K562 (cell line): ENCODE measurements at regions not wholly inside any gene's neighbourhood (a gene's known extent, or its start where the extent isn't known, plus 50 kb on each side); places are given as distances from the start of the nearest gene placed in this dataset.

Experiments used
- BHLHE40 ChIP-seq: IDR thresholded peaks from 2 replicates; pipeline ENCODE4 v1.6.1; 2011; ENCODE audit warnings: low read length, improper control_type of control experiment
- BRD4 ChIP-seq: fragments of 200-600 bp; sonication (generic); IDR thresholded peaks from 2 replicates; pipeline ENCODE4 v1.6.1; 2017; ENCODE audit warnings: inconsistent platforms
- CUX1 ChIP-seq: fragments of 200-800 bp; sonication (Bioruptor generic); IDR thresholded peaks from 2 replicates; pipeline ENCODE4 v1.6.1; 2016; ENCODE audit warnings: missing genetic modification characterization, missing compliant biosample characterization
- ERF ChIP-seq: fragments of 450-650 bp; formaldehyde crosslinking; IDR thresholded peaks from 2 replicates; pipeline ENCODE4 v1.4.0; 2020; ENCODE audit warnings: mild to moderate bottlenecking, mixed read lengths
- ETS2 ChIP-seq: IDR thresholded peaks from 2 replicates; pipeline ENCODE4 v1.6.1; 2016; ENCODE audit warnings: borderline replicate concordance, missing genetic modification characterization, mild to moderate bottlenecking, moderate library complexity, missing compliant biosample characterization; ENCODE audit not compliant: poor library complexity, severe bottlenecking
- EZH2 ChIP-seq: IDR thresholded peaks from 2 replicates; pipeline ENCODE4 v1.6.1; 2012; ENCODE audit warnings: low read depth, mild to moderate bottlenecking, inconsistent platforms, low read length, borderline replicate concordance
- FOS ChIP-seq: IDR thresholded peaks from 3 replicates; pipeline ENCODE4 v1.6.1; 2011; ENCODE audit not compliant: insufficient read length; ENCODE audit errors: extremely low read depth
- FOXP1 ChIP-seq: sonication (generic); formaldehyde crosslinking; IDR thresholded peaks from 2 replicates; pipeline ENCODE4 v1.8.0; 2022; ENCODE audit warnings: mild to moderate bottlenecking, missing genetic modification reagents
- NCOA2 ChIP-seq, 2 experiments: fragments of 450-650 bp; IDR thresholded peaks; 2 replicates each; pipeline ENCODE4 v1.6.1; 2018; ENCODE audit warnings: mild to moderate bottlenecking in 2 of 2, moderate library complexity in 1 of 2; ENCODE audit not compliant: partially characterized antibody in 2 of 2
- NR2C1 ChIP-seq, 2 experiments: fragments of 450-650 bp; IDR thresholded peaks; 2 replicates each; pipeline ENCODE4 v1.6.1; 2017; ENCODE audit warnings: mild to moderate bottlenecking in 2 of 2, antibody characterized with exemption in 1 of 2, inconsistent platforms in 1 of 2, missing compliant biosample characterization in 1 of 2, missing genetic modification characterization in 1 of 2
- SPI1 ChIP-seq: IDR thresholded peaks from 2 replicates; pipeline ENCODE4 v1.6.1; 2011; ENCODE audit warnings: low read depth, low read length, control low read depth, borderline replicate concordance
- STAT5B ChIP-seq: fragments of 250-450 bp; sonication (Bioruptor Pico); IDR thresholded peaks from 2 replicates; pipeline ENCODE4 v1.8.0; 2021; ENCODE audit warnings: mild to moderate bottlenecking, inconsistent platforms
- STAT6 ChIP-seq: sonication (generic); formaldehyde crosslinking; IDR thresholded peaks from 2 replicates; pipeline ENCODE4 v1.8.1; 2023; ENCODE audit warnings: mild to moderate bottlenecking, missing genetic modification reagents
- TFAM ChIP-seq: fragments of 250-450 bp; sonication (Bioruptor Pico); conservative IDR thresholded peaks from 2 replicates; pipeline ENCODE4 v1.5.0; 2021; ENCODE audit warnings: mild to moderate bottlenecking, moderate library complexity
- ZNF239 ChIP-seq: fragments of 250-450 bp; sonication (Bioruptor Pico); IDR thresholded peaks from 2 replicates; pipeline ENCODE4 v1.4.0; 2020; ENCODE audit warnings: mild to moderate bottlenecking
- ZNF316 ChIP-seq: fragments of 450-650 bp; IDR thresholded peaks from 2 replicates; pipeline ENCODE4 v1.6.1; 2016
- ZNF644 ChIP-seq: fragments of 200-800 bp; sonication (Bioruptor generic); IDR thresholded peaks from 2 replicates; pipeline ENCODE4 v1.6.1; 2016; ENCODE audit warnings: low read depth, missing genetic modification characterization, missing compliant biosample characterization
- ZNF780A ChIP-seq: fragments of 250-450 bp; sonication (Bioruptor Pico); IDR thresholded peaks from 2 replicates; pipeline ENCODE4 v1.5.0; 2021; ENCODE audit warnings: mild to moderate bottlenecking
- TF ChIP-seq, protein P1 (sequence below): sonication (generic); formaldehyde crosslinking; IDR thresholded peaks from 2 replicates; pipeline ENCODE4 v1.8.0; 2022; ENCODE audit warnings: mild to moderate bottlenecking, missing genetic modification reagents
- TF ChIP-seq, protein P2 (sequence below): fragments of 450-650 bp; formaldehyde crosslinking; IDR thresholded peaks from 2 replicates; pipeline ENCODE4 v1.4.0; 2022; ENCODE audit warnings: mild to moderate bottlenecking, moderate library complexity

DNA sequence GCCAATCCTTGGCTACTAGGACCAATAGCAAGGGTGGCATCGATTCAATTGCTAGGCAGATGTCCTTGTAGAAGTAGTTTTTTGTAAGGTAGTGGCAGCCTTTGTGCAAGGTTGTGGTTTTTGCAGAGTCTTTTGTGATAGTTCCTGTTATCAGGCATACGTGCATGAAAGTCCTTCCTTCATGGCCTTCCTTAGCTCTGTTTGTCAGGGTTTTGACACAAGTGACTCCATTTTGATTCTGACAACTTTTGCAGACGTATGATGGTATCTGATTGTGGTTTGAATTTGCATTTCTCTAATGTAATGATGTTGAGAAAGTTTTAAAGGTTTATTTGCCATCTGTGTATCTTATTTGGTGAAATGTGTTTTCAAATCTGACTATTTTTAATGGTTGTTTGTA, 71.8 kb upstream of the SYPL1 start (continued):
- no peak for TF ChIP-seq CUX1 (CRISPR knock-in tag)
- TF ChIP-seq ZNF780A (CRISPR knock-in tag) = no peak
- TF ChIP-seq BHLHE40 = no peak
- TF ChIP-seq, protein P1, sequence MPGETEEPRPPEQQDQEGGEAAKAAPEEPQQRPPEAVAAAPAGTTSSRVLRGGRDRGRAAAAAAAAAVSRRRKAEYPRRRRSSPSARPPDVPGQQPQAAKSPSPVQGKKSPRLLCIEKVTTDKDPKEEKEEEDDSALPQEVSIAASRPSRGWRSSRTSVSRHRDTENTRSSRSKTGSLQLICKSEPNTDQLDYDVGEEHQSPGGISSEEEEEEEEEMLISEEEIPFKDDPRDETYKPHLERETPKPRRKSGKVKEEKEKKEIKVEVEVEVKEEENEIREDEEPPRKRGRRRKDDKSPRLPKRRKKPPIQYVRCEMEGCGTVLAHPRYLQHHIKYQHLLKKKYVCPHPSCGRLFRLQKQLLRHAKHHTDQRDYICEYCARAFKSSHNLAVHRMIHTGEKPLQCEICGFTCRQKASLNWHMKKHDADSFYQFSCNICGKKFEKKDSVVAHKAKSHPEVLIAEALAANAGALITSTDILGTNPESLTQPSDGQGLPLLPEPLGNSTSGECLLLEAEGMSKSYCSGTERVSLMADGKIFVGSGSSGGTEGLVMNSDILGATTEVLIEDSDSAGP (CRISPR knock-in tag) = no peak
- TF ChIP-seq BRD4 = no peak
- no peak for TF ChIP-seq STAT5B (CRISPR knock-in tag)
- TF ChIP-seq ZNF316 = no peak
- no peak for TF ChIP-seq NCOA2 (IDR thresholded peaks at IDR 0.05; ENCODE audit: partially characterized antibody in 2 of 2)
- no peak for TF ChIP-seq FOXP1 (CRISPR knock-in tag)
- peak; percentile 20; the same call in 1 of the 2 replicates for TF ChIP-seq ZNF239 (CRISPR knock-in tag)
- no peak for TF ChIP-seq EZH2
- TF ChIP-seq, protein P2, sequence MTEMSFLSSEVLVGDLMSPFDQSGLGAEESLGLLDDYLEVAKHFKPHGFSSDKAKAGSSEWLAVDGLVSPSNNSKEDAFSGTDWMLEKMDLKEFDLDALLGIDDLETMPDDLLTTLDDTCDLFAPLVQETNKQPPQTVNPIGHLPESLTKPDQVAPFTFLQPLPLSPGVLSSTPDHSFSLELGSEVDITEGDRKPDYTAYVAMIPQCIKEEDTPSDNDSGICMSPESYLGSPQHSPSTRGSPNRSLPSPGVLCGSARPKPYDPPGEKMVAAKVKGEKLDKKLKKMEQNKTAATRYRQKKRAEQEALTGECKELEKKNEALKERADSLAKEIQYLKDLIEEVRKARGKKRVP (CRISPR knock-in tag) = peak; percentile 34; the same call in 1 of the 2 replicates
- TF ChIP-seq ETS2 (tag) = no peak
- TF ChIP-seq NR2C1 (IDR thresholded peaks at IDR 0.05) = no peak
- TF ChIP-seq NR2C1 (tag; IDR thresholded peaks at IDR 0.05) = peak; percentile 70
- no peak for TF ChIP-seq ZNF644 (tag)
- no peak for TF ChIP-seq ERF (CRISPR knock-in tag)
- no peak for TF ChIP-seq TFAM (CRISPR knock-in tag)
- TF ChIP-seq SPI1 = no peak
- TF ChIP-seq STAT6 (CRISPR knock-in tag) = no peak
- TF ChIP-seq FOS = no peak
